GM21367 (cell line): ENCODE measurements at regions not wholly inside any gene's neighbourhood (a gene's known extent, or its start where the extent isn't known, plus 50 kb on each side); places are given as distances from the start of the nearest gene placed in this dataset.

ENCODE experiments used
- ATAC-seq: cut with Tn5 transposase; IDR thresholded peaks from one replicate; pipeline ENCODE4 v1.9.1; 2021; ENCODE audit not compliant: unreplicated experiment

DNA sequence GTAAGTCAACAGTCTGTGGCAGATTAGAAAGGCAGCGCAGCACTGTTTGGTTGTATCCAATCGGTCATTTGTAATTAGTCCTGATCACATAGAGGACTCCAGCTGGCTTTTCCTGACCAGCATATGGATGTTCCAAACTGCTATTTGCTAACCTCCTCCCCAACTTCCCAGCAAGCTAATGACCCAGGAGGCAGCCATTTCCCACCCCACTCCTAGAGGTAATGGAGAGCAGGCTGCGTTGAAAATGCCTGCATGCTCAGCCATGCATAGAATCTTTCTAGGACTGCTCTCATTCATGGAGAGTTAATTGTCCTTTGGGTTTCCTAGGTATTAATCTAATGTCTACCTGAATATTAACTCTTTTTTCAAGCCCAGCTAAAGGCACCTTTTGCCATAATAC lies 850.6 kb upstream of the WWC1 start:
- no peak for ATAC-seq

DNA sequence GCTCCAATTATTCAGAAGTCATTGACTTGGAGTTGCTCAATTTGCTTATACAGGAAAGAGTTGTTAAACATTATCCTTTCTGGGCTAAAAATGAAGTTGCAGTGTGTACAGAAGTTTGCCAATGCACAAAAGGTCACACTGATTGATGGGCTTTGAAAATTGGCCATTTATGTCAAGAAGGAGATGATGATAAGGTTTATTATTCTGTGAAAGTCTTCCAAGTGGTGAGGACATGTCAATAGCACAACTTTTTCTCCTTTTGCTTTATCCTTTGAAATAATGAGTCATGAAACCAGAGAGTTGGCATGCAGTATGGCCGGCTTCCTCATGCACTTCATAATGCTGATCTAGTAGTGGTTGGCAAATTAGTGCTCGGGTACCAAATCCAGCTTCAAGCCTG lies 848.5 kb upstream of the WWC1 start:
- no peak for ATAC-seq

DNA sequence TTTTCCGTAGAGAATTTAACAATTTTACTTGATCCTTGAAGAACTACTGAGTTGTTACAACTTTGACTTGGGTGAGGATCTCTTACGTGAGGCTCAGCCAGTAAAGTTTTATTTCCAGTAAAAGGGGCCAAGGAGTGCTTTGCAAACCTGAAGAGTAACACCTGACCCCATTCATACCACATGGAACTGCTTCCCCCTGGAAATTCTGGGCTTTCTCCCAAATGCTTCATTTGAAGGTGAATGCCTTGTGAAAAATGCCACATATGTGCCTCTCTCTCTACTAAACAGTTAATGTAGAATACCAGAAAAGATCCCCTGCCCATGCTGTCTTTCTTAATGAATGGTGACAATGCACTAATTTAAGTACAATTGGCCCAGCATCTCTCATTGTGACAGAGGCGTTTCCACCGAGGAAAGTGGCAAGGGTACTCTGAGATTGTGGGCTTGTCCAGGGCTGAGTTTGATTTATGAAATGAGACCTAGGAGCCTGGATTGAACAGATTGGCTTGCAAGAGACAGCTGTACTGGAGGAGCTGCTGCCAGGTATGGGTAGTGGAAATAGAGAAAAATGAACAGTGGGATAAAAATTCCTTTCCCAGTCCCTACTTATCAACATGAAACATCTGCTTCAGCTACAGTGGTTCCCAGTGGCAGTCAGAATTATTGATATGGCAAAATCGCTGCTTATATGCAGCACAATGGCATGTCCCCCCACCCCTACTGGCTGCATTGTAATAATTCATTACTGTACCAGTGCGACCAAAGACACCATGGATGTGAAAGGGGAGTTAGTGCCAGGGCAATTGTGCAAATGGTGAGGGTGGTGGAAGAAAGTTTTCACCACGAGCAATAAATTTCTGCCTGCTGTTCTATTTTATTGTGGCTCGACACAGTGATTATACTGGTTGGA lies 843.7 kb upstream of the WWC1 start:
- ATAC-seq, result no peak

DNA sequence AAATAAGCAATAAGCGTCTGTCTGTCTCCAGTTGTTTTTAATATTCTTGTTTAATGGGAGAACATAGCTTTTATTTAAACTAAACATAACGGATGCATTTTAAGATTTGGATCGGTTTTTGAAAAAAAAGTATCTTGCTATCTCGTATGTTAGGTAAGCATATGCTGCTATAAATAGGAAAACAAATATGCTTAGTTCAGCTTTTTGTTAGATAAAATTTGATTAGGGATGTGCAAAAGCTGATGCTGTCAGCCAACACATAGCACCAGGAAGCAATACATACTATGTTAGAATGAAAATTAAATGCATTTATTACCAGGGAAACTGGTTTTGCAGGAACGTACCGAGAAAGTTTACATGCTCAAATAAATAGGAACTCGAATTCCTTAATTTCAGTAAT lies 843.1 kb upstream of the WWC1 start:
- ATAC-seq, result no peak

DNA sequence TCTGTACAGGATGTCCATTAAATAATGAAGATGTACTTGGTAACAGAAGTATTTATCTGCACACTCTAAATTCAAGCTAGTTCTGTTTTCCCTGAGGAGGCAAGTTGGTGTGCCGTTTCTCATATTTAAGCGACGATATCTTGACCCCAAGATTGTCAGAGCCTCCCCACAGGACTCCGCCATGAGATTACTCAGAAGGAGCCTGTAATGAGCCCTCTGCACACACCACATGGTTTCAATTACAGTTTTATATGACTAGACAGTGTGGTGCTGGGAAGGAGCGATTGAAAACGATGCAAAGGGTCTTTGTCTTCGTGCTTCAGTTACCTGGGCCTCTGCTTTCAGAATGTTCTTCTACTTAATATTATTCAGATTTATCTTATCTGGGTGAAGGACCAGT lies 840.4 kb upstream of the WWC1 start:
- ATAC-seq, result no peak

DNA sequence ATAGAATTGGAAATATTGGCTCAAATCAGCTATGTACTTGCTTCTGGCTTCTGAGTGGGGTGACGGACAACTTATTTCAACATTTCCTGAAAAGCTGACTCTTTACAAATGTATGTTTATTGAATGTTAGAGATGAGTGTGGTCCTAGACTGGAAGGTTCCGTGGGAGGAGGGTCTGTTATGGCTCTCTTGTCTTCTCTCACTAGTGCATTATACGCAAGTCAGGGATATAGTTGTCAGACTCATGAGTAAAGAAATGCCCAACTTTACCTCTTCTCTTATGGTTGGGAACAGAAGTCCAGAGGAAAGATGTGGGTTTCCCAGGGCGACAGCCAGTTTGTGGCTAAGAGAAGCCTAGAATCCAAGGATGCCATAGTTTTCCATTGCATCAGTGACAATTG lies 839.3 kb upstream of the WWC1 start:
- ATAC-seq, result no peak

DNA sequence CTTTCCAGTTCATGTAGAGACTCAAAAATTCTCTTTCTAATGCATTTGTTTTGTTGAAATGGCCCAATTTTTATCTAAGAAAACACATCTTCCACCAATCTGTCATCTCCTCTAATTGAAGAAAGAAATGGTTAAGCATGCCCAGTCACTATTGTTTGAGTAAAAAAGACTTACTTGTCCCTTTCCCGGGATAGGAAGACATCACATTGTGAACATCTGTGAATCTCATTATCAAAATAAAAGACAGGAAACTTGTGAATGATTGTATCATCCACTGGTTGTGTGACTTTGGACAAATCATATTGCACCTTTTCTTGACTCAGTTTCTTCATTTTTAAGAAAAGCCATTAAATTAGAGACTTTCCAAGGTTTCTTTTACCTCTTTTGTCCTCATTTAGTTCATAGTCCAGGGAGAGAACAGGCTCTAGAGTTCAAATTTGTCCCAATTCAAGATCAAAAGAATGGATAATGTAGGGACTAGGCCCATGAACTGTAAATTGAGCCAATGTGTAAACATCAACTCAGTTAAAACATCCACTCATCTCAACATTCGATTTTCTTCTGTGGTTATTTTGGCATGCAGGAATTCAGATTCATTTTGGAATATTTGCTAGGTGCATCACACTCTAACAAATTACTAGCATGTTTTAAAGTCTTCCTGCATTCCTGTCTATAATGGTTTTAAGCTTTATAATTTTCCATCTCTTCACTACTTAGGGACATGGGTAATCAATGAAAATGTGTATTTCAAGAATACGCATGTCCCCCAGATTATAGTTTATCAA lies 838.0 kb upstream of the WWC1 start:
- ATAC-seq, result no peak

DNA sequence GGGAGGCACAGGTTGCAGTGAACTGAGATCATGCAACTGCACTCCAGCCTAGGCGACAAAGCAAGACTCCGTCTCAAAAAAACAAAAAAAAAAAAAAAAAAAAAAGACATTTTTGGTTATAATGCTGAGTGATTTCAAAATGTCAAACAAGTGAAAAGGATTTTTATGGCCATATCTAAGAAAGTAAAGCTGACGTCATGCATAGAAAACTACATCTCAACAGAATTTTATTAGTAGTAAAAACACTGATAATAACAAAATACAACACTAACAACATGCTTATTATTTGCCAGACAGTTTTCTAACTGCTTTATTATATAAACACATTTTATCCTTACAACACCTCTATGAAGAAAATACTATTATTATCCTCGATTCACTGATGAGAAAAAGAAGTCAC lies 833.0 kb upstream of the WWC1 start:
- no peak for ATAC-seq

DNA sequence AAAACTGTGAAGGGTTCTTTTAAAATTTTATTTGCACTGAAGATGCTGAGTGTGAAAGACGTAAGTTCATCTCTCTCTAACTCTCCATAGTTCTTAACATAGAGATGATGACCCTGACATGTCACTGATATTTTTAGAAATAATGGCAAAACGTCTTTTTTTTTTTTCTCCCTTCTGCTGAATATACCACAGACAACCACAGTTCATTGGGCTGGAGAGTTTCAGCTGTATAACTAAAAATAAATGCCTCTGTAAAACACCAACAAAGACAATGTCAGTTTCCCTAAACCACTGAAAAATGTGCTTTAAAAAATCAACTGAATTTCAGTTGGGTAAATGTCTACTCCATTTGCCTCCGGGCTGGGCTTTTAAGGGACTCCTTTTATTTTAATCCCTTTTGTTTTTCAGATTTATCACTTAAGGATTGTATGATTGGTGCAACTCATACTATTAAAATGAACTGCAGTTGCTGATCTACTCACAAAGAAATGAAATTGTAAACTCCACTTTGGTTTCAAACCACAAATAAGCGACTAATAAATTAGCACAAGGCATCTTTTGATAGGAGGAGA lies 830.9 kb upstream of the WWC1 start:
- ATAC-seq, result no peak

DNA sequence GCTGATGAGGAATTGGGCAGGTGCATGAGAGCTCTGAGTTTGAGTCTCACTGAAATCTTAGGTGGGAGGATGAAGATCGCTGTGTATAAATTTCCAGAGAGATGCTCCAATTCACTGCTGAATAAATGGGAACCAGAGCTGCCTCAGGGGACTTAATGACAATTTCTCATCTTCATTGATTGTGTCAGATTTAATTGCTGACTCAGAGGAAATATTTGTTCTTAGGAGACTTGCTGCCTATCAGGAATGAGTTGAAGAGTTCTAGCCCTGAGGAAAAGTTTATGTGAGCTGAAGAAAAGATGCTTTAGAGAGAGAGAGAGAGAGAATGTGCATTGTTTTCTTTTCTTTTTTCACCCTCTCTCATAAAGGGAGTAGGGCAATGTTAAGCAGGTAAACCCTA lies 827.5 kb upstream of the WWC1 start:
- ATAC-seq, result no peak

DNA sequence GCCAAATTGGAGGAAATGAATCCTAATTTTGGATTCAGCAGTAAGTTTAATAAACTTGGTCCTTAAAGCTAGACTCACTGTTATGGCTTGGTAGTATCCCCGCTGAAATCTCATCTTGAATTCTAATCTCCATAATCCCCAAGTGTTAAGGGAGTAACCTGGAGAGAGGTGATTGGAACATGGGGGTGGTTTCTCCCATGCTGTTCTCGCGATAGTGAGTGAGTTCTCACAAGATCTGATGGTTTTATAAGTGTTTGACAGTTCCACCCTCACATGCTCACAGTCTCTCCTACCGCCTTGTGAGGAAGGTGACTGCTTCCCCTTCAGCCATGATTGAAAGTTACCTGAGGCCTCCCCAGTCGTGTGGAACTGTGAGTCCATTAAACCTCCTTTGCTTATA lies 824.5 kb upstream of the WWC1 start:
- no peak for ATAC-seq

DNA sequence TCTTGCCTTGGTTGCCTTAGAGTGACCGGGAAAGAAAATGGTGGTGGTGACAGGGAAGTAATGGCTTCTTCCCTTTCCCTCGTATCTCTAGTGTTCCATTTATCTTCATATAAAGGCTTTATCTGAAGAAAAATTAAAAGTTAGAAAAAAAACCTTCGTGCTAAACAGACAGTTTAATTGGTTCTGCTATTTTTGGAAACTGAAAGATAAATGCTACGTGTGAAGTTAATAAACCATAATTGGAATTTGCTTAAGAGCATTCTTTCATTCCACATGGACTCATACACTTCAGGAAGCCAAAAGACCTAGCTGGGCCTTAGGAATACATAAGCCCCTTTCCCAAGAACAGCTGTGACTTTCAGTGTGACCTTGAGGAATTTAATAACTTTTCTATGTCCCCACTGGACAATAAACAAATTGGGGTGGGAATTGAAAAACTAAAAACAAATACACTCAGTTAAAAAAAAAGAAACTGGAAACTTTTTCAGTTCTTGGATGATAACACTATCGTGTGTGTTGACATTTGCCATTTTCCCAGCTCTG lies 818.8 kb upstream of the WWC1 start:
- no peak for ATAC-seq

DNA sequence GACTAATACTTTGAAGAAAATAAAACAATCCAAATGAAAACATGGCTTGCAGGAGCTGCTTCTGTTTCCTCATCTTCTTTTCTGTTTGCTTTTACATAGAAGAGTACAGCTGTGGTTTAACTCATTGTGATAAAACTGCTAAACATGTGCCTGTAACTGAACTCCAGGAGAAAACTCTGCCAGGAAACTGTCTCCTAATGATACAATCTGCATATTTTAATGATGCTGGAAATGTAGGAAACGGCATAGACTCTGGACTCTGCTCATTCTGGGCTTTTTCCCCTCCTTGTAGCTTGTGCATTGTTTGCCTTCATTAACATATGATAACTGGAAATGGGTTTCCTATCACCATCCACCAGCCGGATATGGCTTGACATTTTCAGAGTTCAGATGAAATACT lies 813.3 kb upstream of the WWC1 start:
- no peak for ATAC-seq

DNA sequence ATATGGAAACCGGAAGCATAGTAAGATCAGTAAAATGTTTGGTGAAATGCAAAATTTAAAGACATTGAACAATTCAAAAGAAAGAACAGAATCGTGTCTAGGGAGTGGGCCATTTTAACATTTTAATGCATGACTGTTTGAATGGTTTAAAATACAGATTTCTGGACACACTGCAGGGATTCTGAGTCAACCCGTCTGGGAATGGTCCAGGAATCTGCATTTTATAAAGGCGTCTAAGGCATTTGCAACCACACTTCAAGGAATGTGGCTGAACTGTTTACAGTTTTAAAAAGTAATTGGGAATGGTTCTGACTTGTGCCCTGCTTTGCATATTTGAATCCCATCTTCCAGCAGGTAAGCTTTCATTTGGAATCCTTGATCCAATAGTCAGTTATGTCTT lies 811.7 kb upstream of the WWC1 start:
- no peak for ATAC-seq

DNA sequence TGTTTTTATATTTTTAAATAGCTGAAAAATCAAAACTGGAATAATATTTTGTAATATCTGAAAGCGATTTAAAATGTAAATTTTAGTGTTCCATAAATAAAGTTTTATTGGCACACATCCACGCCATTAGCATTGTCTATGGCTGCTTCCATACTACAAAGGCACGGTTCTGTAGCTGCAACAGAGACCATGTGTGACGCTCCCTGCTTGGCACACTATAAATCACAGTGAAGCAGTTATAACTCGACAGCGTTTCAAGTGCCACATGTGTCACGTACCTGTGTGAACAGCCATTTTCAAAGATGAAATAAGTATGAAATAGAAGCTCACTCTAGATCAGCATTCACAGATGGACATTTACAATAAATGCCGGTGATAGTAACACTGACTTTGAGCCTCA lies 810.1 kb upstream of the WWC1 start:
- ATAC-seq, result no peak

DNA sequence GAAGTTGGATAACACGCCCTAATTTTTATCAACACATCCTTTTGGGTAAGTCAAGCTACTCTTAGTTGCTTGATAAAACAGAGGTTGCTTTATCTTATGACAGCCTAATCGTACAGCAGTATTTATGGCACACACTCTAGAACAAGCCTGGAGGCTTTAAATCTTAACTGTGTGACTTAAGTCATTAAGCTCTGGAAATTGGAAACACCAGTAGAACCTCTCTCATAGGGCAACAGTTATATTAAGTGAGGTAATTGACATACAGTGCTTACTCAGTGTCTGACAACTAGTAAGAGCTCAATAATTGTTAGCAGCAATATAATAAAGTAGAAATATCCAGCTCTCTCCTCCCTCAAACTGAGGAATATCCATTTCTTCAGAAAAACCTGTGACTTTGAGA lies 808.9 kb upstream of the WWC1 start:
- ATAC-seq, result no peak

DNA sequence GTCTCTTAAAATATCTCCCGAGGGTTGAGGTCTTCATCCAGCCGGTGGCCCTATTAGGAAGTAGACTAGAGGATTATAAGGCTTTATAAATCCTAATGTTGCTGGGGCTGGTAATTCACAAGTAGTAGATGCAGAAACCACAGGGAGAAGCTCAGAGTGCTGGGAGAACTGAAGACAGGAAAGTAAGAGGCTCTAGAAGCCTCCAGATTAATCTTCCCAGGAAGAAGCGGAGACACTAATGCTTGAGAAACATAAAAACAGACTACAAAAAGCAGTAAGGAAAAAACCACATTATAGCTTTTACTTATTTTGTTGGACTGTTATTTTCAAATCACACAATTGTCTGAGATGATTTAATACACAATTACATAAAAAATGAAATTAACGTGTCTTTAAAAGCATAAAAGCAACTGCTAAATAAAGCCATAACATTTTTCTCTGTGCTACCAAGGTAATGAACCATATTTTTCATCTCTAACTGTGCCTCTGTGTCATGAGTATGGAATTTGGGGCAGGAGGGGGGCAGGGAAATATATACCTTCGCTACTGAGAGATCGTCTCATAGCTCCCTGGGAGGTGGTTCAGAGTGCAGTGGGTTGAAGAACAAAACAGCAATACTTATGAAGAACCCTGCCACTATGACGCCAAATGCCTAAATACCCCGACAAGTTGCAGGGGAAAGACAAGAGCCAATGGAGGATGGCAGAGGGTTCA lies 806.2 kb upstream of the WWC1 start:
- ATAC-seq, result no peak

DNA sequence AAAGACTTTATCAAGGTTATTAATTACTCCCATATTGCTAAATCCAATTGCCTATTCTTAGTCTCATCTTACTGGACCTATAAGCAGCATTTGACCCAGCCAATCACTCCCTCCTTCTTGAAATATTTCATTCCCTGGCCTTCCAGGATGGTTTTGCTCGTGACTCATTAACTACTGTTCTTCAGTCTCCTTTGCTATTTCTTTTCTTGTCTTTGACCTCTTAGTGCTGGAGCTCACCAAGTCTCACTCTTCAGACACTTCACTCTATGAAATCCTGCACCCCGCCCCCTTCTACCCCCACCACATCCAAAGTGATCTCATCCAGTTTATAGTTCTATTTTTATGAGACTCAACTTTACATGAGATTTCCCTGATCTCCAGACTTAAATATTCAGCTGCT lies 803.1 kb upstream of the WWC1 start:
- no peak for ATAC-seq

DNA sequence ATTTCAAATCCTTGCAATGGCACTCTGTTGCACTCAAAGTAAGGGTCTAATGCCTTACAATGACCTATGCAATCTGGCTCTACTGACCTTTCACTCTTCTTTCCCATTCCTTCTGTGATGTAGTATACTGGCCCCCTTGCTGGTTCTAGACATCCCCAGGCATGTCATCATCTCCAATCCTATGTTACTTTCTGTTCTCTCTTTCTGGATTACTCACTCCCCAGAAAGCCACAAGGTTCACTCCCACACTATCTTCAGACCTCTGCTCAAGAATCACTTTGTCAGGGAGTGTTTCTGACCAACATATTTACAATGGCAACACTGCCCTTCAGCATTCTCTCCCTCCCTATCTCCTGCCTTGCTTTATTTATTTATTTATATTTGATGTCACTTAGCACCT lies 802.2 kb upstream of the WWC1 start:
- no peak for ATAC-seq

DNA sequence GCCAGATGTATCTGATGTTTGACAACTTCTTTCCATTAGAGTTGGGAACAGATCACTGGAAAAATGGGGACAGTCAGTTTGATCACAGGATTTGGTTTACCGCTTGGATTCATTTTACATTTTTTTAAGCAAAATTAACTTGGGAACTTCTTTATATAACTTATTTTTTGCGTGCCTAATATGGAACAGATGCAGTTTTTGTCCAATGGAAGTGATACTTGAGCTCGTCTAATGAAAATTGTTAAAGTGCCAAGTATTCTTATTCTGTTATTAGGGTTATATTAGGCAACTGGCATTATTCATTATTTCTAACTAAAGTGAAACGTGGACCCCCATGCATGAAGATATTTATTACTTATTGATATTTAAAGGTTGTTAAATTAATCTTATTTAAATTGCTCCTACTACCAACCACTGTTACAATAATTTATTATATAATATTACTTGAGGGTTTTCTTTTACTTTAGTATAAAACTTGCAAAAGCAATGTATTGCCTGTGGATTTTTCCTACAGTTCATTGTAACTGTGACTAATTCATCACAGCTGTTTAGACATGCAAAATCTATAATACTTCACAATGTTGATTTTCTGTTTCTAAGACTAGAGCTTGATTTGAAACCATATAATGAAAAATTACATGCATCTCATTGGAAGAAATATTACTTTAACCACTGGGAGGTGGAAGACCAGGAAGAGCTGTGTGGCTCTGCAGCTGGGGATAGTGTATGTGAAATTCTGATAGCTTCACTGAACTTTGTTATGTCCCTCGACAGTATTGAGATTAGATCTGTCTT lies 787.3 kb upstream of the WWC1 start:
- ATAC-seq, result no peak
